Stimulated activated CD4-positive, alpha-beta T cell treated with anti-CD3 and anti-CD28 coated beads, Interleukin-1b, Interleukin-23, amount 100 ng/mL, for 1 hour (primary cell): ENCODE measurements at regions not wholly inside any gene's neighbourhood (a gene's known extent, or its start where the extent isn't known, plus 50 kb on each side); places are given as distances from the start of the nearest gene placed in this dataset.

ENCODE experiments used
- DNase-seq, 2 donors: peaks; one replicate each; pipeline ENCODE4 v3.0.0-alpha.2; 2020; ENCODE audit warnings: low read depth in 2 of 2

- no peak for DNase-seq
Measured at GRCh38 chr4:153034681-153035080, 98.6 kb downstream of the FHDC1 start.

DNA sequence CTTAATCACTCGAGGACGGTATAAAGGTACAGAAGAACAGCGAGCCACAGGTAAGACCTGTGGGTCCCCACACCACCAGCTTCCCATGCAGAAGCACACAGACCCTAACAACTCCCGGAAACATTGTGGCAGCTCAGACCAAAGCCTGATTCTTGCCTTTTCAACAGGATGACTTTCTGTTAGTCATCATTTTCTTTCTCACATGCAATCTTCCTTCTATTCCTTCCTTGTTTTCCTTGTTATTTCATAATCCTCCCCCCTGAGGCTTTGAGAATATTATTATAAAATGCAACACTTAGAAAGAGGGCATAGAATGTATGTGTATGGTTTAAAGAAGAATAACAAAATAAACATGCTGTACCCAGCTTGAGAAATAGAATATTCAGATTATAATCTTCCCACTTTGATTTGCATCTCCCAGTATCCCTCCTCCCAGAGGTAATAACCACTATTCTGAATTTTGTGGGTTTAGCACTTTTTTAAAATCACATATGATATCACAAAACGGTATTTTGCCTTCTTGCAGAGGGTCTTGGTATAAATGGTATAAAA is 100.9 kb downstream of the FHDC1 start:
- DNase-seq: no peak

- no peak for DNase-seq
Measured at GRCh38 chr4:153038623-153039311, 102.6 kb downstream of the FHDC1 start.

GRCh38 chr4:153039542-153040185 is 103.5 kb downstream of the FHDC1 start:
- no peak for DNase-seq

DNA sequence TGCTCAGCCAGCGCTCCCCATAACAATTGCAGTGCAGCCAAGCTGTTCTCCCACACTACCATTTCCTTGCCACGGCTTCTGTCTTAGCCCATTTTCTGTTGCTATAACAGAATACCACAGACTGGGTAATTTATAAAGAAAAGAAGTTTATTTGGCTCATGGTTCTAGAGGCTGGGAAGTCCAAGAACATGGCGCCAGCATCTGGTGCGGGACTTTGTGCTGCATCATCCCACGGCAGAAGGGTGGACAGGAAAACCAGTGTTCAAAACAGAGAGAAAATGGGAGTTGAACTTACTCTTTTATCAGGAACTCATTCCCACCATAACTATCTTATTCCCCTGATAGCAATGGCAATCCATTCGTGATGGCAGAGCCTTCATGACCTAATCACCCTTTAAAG is 104.6 kb downstream of the FHDC1 start:
- DNase-seq: no peak

GRCh38 chr4:153044036-153044435 is 107.9 kb downstream of the FHDC1 start:
- no peak for DNase-seq

DNA sequence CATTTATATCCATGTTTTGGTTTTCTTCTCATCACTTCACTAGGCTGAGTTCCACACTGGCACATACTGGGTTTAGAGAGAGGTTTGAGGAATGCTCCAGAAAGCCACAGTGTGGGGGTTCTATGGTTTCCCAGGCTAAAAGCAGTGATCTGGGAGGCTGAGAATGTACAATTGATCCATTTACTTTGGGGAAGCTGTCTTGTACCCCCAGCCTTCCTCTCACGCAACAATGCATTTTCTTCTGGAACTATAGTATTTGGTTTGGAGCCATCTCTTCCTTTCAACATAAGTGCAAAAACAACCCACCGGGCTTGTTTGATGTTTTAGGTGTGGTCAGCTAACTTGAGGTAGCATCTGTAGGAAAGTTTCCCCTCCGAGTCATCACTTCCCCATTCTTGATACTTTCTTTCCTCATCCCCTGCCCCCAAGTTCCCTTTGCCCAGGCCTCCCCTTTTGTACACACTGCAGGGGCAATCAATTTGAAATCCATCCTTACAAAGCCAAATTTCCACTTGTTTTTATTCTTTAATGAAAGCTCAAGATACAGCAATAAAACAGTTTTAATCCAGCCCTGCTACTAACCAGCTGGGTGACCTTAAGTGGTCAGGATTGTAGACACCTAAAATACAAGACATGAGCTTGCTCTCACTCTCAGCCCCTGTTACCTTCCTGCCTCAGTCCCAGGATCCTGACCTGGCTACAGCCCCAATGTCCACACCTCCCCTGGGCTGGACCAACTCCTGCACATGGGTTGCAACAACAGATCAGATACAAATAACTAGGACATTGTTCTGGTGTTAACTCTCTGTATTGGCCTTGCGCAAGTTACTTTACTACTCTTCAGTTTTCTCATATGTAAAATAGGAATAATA is 109.2 kb downstream of the FHDC1 start:
- DNase-seq: no peak

DNA sequence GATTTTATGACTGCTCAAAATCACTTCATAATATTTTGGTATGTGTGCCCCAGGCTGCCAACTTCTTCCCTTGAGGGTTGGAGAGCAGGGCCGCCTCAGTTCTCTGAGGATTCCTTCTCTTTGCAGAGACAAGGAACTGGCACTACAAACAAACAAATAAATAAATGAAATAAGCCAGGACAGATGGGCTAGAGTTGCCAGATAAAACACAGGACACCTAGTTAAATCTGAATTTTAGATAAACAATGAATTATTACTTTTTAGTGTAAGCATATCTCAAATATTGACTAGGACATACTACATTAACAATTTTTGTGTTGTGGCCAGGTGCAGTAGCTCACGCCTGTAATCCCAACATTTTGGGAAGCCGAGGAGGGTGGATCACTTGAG is 122.5 kb downstream of the FHDC1 start:
- DNase-seq: no peak

DNA sequence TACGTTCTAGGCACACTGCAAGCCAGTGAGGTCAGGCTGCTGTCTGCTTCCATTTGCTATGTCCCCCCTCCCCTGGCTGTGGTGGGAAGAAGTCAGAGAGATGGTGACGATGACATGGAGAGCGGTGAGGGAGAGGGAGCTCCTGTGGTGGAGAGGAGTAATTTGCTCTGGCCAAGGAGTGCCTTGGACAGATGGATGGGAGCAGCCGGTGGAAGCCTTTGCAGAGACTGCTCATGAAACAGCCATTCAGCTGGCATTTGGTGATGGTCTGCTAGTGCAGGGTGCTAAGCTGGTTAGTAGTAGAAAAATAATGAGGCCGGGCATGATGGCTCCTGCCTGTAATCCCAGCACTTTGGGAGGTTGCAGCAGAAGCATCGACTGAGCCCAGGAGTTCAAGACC is 124.1 kb downstream of the FHDC1 start:
- no peak for DNase-seq

- no peak for DNase-seq
Measured at GRCh38 chr4:153061971-153062370, 125.8 kb downstream of the FHDC1 start.

GRCh38 chr4:153062652-153063168 is 126.6 kb downstream of the FHDC1 start:
- DNase-seq: no peak

DNA sequence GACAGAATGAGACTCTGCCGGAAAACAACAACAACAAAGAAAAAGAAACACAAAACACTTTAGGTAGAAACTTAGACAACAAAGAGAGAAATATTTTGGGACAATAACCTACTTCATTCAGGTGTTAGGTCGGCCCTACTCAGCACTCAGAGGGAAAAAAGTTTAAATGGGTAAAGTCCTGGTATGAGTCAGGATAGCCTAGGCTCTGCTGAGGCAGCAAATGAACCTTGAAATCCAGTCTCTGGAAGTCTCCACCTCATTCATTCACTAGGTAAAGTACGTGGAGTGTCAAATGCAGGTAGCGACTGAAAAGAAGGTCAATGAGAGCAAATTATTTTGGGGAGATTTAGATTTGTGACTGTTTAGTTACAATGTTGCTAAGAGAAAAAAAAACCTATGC is 127.4 kb downstream of the FHDC1 start:
- DNase-seq: no peak

- no peak for DNase-seq
Measured at GRCh38 chr4:153064571-153064970, 128.4 kb downstream of the FHDC1 start.

DNA sequence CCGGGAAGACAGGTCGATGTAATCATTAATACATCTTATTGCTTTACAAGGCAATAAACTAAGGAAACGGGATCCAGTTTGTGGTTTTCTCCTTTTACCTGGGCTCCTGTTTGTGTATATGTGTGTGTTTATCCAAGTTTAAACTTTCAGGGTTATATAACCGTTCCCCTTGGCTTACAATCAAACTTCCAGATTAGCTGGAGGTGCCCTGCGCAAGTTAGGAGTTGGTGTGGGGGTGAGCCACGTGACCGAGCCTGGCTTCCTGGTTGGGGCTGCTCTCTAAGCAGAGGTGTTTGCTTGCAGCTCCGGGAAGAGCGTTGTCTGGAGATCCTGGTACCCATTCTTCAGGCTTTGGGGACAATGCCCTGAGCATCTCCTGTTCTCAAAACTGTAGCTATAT is 129.2 kb downstream of the FHDC1 start:
- no peak for DNase-seq

- no peak for DNase-seq
Measured at GRCh38 chr4:153067376-153067775, 131.3 kb downstream of the FHDC1 start.

DNA sequence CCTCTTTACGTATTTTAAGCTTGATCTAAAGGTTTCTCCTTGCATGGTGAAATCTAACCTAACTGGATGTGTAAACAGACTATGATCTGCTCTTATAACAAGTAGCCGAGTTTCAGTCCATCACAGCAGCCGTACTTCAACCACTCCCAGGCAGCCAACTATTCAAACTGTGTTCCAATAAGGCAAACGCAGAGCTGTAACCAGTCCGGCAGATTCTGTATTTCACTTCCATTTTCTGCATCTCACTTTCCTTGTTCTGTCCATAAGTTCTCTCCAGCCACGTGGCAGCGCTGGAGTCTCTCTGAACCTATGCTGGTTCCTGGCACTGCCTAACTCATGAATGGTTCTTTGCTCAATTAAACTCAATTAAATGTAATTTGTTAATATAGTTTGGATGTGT is 132.6 kb downstream of the FHDC1 start:
- no peak for DNase-seq

- no peak for DNase-seq
Measured at GRCh38 chr4:153071958-153072598, 132.2 kb upstream of the TRIM2 start.

GRCh38 chr4:153072661-153073060 is 131.6 kb upstream of the TRIM2 start:
- no peak for DNase-seq

- no peak for DNase-seq
Measured at GRCh38 chr4:153074486-153074885, 129.8 kb upstream of the TRIM2 start.

GRCh38 chr4:153074936-153075630 is 129.2 kb upstream of the TRIM2 start:
- no peak for DNase-seq
